Prostate gland (tissue), 2 donors: ENCODE measurements at regions not wholly inside any gene's neighbourhood (a gene's known extent, or its start where the extent isn't known, plus 50 kb on each side); places are given as distances from the start of the nearest gene placed in this dataset.
"Not testable (repeated sequence)": the region's sequence is repeated elsewhere in the genome, so short reads cannot be mapped to it uniquely, and the experiment has no call there.

ENCODE experiments used
- DNase-seq: peaks from one replicate; pipeline ENCODE4 v3.0.0-alpha.2; 2019; ENCODE audit warnings: low spot score
- H3K27ac ChIP-seq, 2 donors: fragments of 200-600 bp; sonication (generic); 2 replicates each; pipeline ENCODE4 v1.5.1; 2017 to 2019
- H3K27me3 ChIP-seq: fragments of 200-600 bp; sonication (generic); replicated peaks from 2 replicates; pipeline ENCODE4 v1.5.1; 2019; ENCODE audit not compliant: insufficient read depth
- H3K36me3 ChIP-seq, 2 donors: fragments of 200-600 bp; sonication (generic); 1 replicate in 1 of 2; 2 replicates in 1 of 2; pipeline versions ENCODE4 v1.5.1 to v1.8.1; 2017 to 2019
- H3K4me1 ChIP-seq: fragments of 200-600 bp; sonication (generic); replicated peaks from 2 replicates; pipeline ENCODE4 v1.5.1; 2019
- H3K4me3 ChIP-seq, 2 donors: fragments of 200-600 bp; sonication (generic); 2 replicates each; pipeline ENCODE4 v1.5.1; 2017 to 2019
- H3K9me3 ChIP-seq: fragments of 200-600 bp; sonication (generic); 2 replicates; pipeline ENCODE4 v1.5.1; 2017
- CTCF ChIP-seq, 4 experiments: fragments of 200-600 bp in 2 of 4; fragments of 450-650 bp in 2 of 4; sonication (generic) in 2 of 4; IDR thresholded peaks; 1 replicate in 3 of 4; 2 replicates in 1 of 4; pipeline ENCODE4 v1.5.1; 2016 to 2019; ENCODE audit warnings: antibody characterized with exemption in 4 of 4, mild to moderate bottlenecking in 2 of 4, moderate library complexity in 2 of 4
- POLR2A ChIP-seq: fragments of 450-650 bp; IDR thresholded peaks from one replicate; pipeline ENCODE4 v1.6.1; 2016; ENCODE audit warnings: antibody characterized with exemption, mild to moderate bottlenecking
- POLR2AphosphoS5 ChIP-seq: sonication (generic); formaldehyde crosslinking; IDR thresholded peaks from one replicate; pipeline ENCODE4 v1.6.1; 2017; ENCODE audit warnings: antibody characterized with exemption
- WGBS: methylation state at CpG from one replicate; pipeline ENCODE4 v1.1.5; 2018; 5-methylcytosine and 5-hydroxymethylcytosine counted together
- intact Hi-C: fragments of 100-400 bp; cut with DNase I; formaldehyde crosslinking; loops from one replicate; pipeline ENCODE4 v1.14.2; 2022

- no peak overlapping the region for H3K27ac ChIP-seq
- no peaks in the 10 kb centered on the region for H3K4me1 ChIP-seq
- 53% methylated on average over 1 of the region's 1 CpG for WGBS
- intact Hi-C loops, result no loop called here
- H3K36me3 ChIP-seq, result no peaks in the 10 kb centered on the region
- no peak overlapping the region for H3K4me3 ChIP-seq
- no peaks in the 10 kb centered on the region for H3K27me3 ChIP-seq
- DNase-seq, result no peak
- TF ChIP-seq POLR2AphosphoS5 (no peak), POLR2A (no peak), CTCF (IDR thresholded peaks at IDR 0.05) (no peak)
- H3K9me3 ChIP-seq, result no peaks in the 10 kb centered on the region
These were observed 391.3 kb downstream of the CCSER2 start for GRCh38 chr10:84719687-84720086.

GRCh38 chr10:84727398-84727797 is 399.0 kb downstream of the CCSER2 start:
- intact Hi-C loops, result no loop called here
- Histone ChIP-seq H3K36me3 (no peaks in the 10 kb centered on the region), H3K4me3 (no peak overlapping the region), H3K4me1 (no peaks in the 10 kb centered on the region), H3K27me3 (no peaks in the 10 kb centered on the region), H3K27ac (no peak overlapping the region), H3K9me3 (no peaks in the 10 kb centered on the region)
- TF ChIP-seq CTCF (IDR thresholded peaks at IDR 0.05) (no peak), POLR2AphosphoS5 (no peak), POLR2A (no peak)
- WGBS, result 77% methylated on average over 5 of the region's 5 CpGs
- DNase-seq, result no peak

GRCh38 chr10:84739126-84739525 is 410.7 kb downstream of the CCSER2 start:
- H3K4me3 ChIP-seq, H3K36me3 ChIP-seq, DNase-seq, H3K4me1 ChIP-seq, H3K9me3 ChIP-seq, intact Hi-C loops, H3K27ac ChIP-seq, H3K27me3 ChIP-seq: not testable (repeated sequence)
- WGBS, result 81% methylated on average over 9 of the region's 9 CpGs

DNA sequence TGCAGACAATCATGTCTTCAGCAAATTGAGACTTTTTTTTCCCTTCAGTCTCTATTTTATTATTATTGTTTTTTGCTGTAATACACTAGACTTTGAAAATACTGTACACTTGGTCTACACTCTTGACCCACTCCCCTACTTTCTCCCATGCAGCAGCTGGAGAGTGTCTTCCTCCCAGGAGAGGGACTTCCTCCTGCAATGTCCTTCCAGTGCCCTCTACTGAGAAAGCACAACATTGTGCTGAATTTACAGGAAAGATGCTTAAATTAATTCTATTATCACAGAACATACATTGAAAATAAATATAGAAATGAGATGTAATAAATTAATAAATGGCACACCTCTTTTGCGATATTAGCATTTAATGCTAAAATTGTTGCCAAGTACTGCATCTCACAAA is 411.3 kb downstream of the CCSER2 start:
- no peaks in the 10 kb centered on the region for H3K9me3 ChIP-seq
- no peak for DNase-seq
- no peaks in the 10 kb centered on the region for H3K36me3 ChIP-seq
- intact Hi-C loops, result no loop called here
- H3K27ac ChIP-seq, result no peak overlapping the region
- H3K27me3 ChIP-seq, result no peaks in the 10 kb centered on the region
- H3K4me1 ChIP-seq, result no peaks in the 10 kb centered on the region
- TF ChIP-seq POLR2AphosphoS5 (no peak), CTCF (IDR thresholded peaks at IDR 0.05) (no peak), POLR2A (no peak)
- 100% methylated on average over 1 of the region's 1 CpG for WGBS
- H3K4me3 ChIP-seq, result no peak overlapping the region

GRCh38 chr10:84743483-84743882 is 415.1 kb downstream of the CCSER2 start:
- intact Hi-C loops, result no loop called here
- no peaks in the 10 kb centered on the region for H3K27me3 ChIP-seq
- no peaks in the 10 kb centered on the region for H3K9me3 ChIP-seq
- no peak overlapping the region for H3K27ac ChIP-seq
- no peaks in the 10 kb centered on the region for H3K36me3 ChIP-seq
- DNase-seq, result no peak
- no peak overlapping the region for H3K4me3 ChIP-seq
- no peaks in the 10 kb centered on the region for H3K4me1 ChIP-seq
- TF ChIP-seq POLR2A, result no peak
- peak in 3 of 4 experiments; percentile 23 to 38 (median 25) for TF ChIP-seq CTCF (IDR thresholded peaks at IDR 0.05)
